ENCODE measurements at regions not wholly inside any gene's neighbourhood (a gene's known extent, or its start where the extent isn't known, plus 50 kb on each side); places are given as distances from the start of the nearest gene placed in this dataset.
A peak's percentile ranks its signal among the peaks of the same experiment; 100 is the strongest.
"Not testable (repeated sequence)": the region's sequence is repeated elsewhere in the genome, so short reads cannot be mapped to it uniquely, and the experiment has no call there.

GRCh38 chr1:104125266-104125665 is 375.6 kb downstream of the AMY1C start:
- no peak for TF ChIP-seq EZH2phosphoT487 (IDR thresholded peaks at IDR 0.05; ENCODE audit: borderline replicate concordance, low read depth, low read length)
- ChIA-PET POLR2A (no interaction called here), CTCF (ENCODE audit: unreplicated experiment) (no interaction called here)
- intact Hi-C loops (cut with micrococcal nuclease; ENCODE audit: unreplicated experiment): no loop called here
- no peak overlapping the region for H3K27ac ChIP-seq (ENCODE audit: low read depth, low read length, poor library complexity, severe bottlenecking)
- H3K36me3 ChIP-seq (ENCODE audit: insufficient read depth, low read length): no peaks in the 10 kb centered on the region
- H4K20me1 ChIP-seq (ENCODE audit: insufficient read depth, low read length): no peaks in the 10 kb centered on the region
- H3K9me3 ChIP-seq (ENCODE audit: low read length): no peaks in the 10 kb centered on the region
- H3K4me3 ChIP-seq (ENCODE audit: low read depth, low read length, poor library complexity, severe bottlenecking): no peak overlapping the region
- H2AFZ ChIP-seq (ENCODE audit: low read length): no peak overlapping the region
- H3K9me2 ChIP-seq (ENCODE audit: insufficient read depth, low read length): no peaks in the 10 kb centered on the region
- no TSS peak for BruUV-seq (replicated peaks)
- H3K4me2 ChIP-seq (ENCODE audit: low read length): no peak overlapping the region
- H3K4me1 ChIP-seq (ENCODE audit: insufficient read depth, low read length, poor library complexity, severe bottlenecking): no peaks in the 10 kb centered on the region
- DNase-seq (ENCODE audit: low spot score): no peak
- H3K79me2 ChIP-seq (ENCODE audit: insufficient read depth, low read depth, low read length): no peaks in the 10 kb centered on the region

- H3K9me2 ChIP-seq (ENCODE audit: insufficient read depth, low read length): no peaks in the 10 kb centered on the region
- POLR2A ChIA-PET: no interaction called here
Observed at GRCh38 chr1:104125970-104126369, 376.3 kb downstream of the AMY1C start.

GRCh38 chr1:104132382-104132973 is 382.8 kb downstream of the AMY1C start:
- intact Hi-C loops (cut with micrococcal nuclease; ENCODE audit: unreplicated experiment): no loop called here
- Histone ChIP-seq H4K20me1 (ENCODE audit: insufficient read depth, low read length) (no peaks in the 10 kb centered on the region), H3K36me3 (ENCODE audit: insufficient read depth, low read length) (no peaks in the 10 kb centered on the region), H2AFZ (ENCODE audit: low read length) (no peak overlapping the region), H3K4me2 (ENCODE audit: low read length) (no peak overlapping the region), H3K4me1 (ENCODE audit: insufficient read depth, low read length, poor library complexity, severe bottlenecking) (no peaks in the 10 kb centered on the region), H3K79me2 (ENCODE audit: insufficient read depth, low read depth, low read length) (no peaks in the 10 kb centered on the region), H3K9me2 (ENCODE audit: insufficient read depth, low read length) (no peaks in the 10 kb centered on the region), H3K9me3 (ENCODE audit: low read length) (no peaks in the 10 kb centered on the region), H3K27ac (ENCODE audit: low read depth, low read length, poor library complexity, severe bottlenecking) (no peak overlapping the region), H3K4me3 (ENCODE audit: low read depth, low read length, poor library complexity, severe bottlenecking) (no peak overlapping the region)
- no TSS peak for BruUV-seq (replicated peaks)
- ChIA-PET POLR2A (no interaction called here), CTCF (ENCODE audit: unreplicated experiment) (no interaction called here)
- TF ChIP-seq EZH2phosphoT487 (IDR thresholded peaks at IDR 0.05; ENCODE audit: borderline replicate concordance, low read depth, low read length): no peak
- TF ChIP-seq CTCF (conservative IDR thresholded peaks at IDR 0.05; ENCODE audit: low read length): peak; percentile 60
- DNase-seq (ENCODE audit: low spot score): peak; percentile 10

More at GRCh38 chr1:104125970-104126369, 376.3 kb downstream of the AMY1C start:
- H3K9me3 ChIP-seq (ENCODE audit: low read length): no peaks in the 10 kb centered on the region
- H3K4me2 ChIP-seq (ENCODE audit: low read length): no peak overlapping the region
- H2AFZ ChIP-seq (ENCODE audit: low read length): no peak overlapping the region
- DNase-seq (ENCODE audit: low spot score): no peak
- CTCF ChIA-PET (ENCODE audit: unreplicated experiment): no interaction called here
- intact Hi-C loops (cut with micrococcal nuclease; ENCODE audit: unreplicated experiment): no loop called here
- H3K79me2 ChIP-seq (ENCODE audit: insufficient read depth, low read depth, low read length): no peaks in the 10 kb centered on the region
- no peak overlapping the region for H3K27ac ChIP-seq (ENCODE audit: low read depth, low read length, poor library complexity, severe bottlenecking)
- TF ChIP-seq CTCF (conservative IDR thresholded peaks at IDR 0.05; ENCODE audit: low read length) (no peak), EZH2phosphoT487 (IDR thresholded peaks at IDR 0.05; ENCODE audit: borderline replicate concordance, low read depth, low read length) (no peak)
- H4K20me1 ChIP-seq (ENCODE audit: insufficient read depth, low read length): no peaks in the 10 kb centered on the region
- H3K4me3 ChIP-seq (ENCODE audit: low read depth, low read length, poor library complexity, severe bottlenecking): no peak overlapping the region
- H3K36me3 ChIP-seq (ENCODE audit: insufficient read depth, low read length): no peaks in the 10 kb centered on the region
- no TSS peak for BruUV-seq (replicated peaks)
- no peaks in the 10 kb centered on the region for H3K4me1 ChIP-seq (ENCODE audit: insufficient read depth, low read length, poor library complexity, severe bottlenecking)

- H2AFZ ChIP-seq (ENCODE audit: low read length); H3K4me3 ChIP-seq (ENCODE audit: low read depth, low read length, poor library complexity, severe bottlenecking); BruUV-seq (replicated peaks); H3K9me2 ChIP-seq (ENCODE audit: insufficient read depth, low read length); H3K4me1 ChIP-seq (ENCODE audit: insufficient read depth, low read length, poor library complexity, severe bottlenecking); POLR2A ChIA-PET; H3K27ac ChIP-seq (ENCODE audit: low read depth, low read length, poor library complexity, severe bottlenecking); H3K79me2 ChIP-seq (ENCODE audit: insufficient read depth, low read depth, low read length); H3K36me3 ChIP-seq (ENCODE audit: insufficient read depth, low read length); H4K20me1 ChIP-seq (ENCODE audit: insufficient read depth, low read length); H3K4me2 ChIP-seq (ENCODE audit: low read length); H3K9me3 ChIP-seq (ENCODE audit: low read length); DNase-seq (ENCODE audit: low spot score); CTCF ChIA-PET (ENCODE audit: unreplicated experiment); intact Hi-C loops (cut with micrococcal nuclease; ENCODE audit: unreplicated experiment): not testable (repeated sequence)
Observed at GRCh38 chr1:104135036-104135435, 385.3 kb downstream of the AMY1C start.

Measured in OCI-LY7 (cell line).